ENCODE measurements at regions not wholly inside any gene's neighbourhood (a gene's known extent, or its start where the extent isn't known, plus 50 kb on each side); places are given as distances from the start of the nearest gene placed in this dataset.

DNA sequence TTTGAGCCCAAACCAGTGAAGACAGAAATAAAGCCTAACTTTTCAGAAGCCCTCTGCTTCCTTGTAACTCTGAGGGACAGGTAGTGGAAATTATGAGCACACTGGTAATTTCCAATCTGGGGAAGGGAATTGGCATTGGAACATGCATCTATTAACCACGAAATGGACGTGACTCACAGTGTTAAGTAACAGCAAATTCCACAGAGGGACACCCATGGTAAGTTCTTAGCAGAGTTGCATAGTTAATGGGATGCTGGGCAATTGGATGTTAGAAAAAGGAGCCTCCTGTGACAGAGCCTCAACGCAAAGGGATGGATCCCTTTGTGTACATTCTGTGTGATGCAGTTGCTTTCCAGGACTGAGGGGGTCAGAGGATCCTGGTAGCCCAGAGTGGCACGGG, 168.6 kb downstream of the SEMA6D start:
- Histone ChIP-seq H3K4me3 (ENCODE audit: insufficient read depth, low read length) (no peak overlapping the region), H3K27ac (ENCODE audit: low read depth, low read length) (no peak overlapping the region), H3K4me2 (ENCODE audit: insufficient read depth, low read length) (no peak overlapping the region), H3K4me1 (ENCODE audit: insufficient read depth, low read length) (peaks cover 4% of the 10 kb centered on the region), H3K9me3 (ENCODE audit: low read depth, low read length) (no peaks in the 10 kb centered on the region), H4K20me1 (ENCODE audit: insufficient read depth, low read length) (no peaks in the 10 kb centered on the region), H3K27me3 (ENCODE audit: insufficient read depth, low read length) (no peaks in the 10 kb centered on the region), H3K79me2 (ENCODE audit: insufficient read depth, low read length) (no peaks in the 10 kb centered on the region), H3K36me3 (ENCODE audit: insufficient read depth, low read length) (no peaks in the 10 kb centered on the region), H2AFZ (ENCODE audit: low read length) (no peak overlapping the region)
- TF ChIP-seq, protein P1, sequence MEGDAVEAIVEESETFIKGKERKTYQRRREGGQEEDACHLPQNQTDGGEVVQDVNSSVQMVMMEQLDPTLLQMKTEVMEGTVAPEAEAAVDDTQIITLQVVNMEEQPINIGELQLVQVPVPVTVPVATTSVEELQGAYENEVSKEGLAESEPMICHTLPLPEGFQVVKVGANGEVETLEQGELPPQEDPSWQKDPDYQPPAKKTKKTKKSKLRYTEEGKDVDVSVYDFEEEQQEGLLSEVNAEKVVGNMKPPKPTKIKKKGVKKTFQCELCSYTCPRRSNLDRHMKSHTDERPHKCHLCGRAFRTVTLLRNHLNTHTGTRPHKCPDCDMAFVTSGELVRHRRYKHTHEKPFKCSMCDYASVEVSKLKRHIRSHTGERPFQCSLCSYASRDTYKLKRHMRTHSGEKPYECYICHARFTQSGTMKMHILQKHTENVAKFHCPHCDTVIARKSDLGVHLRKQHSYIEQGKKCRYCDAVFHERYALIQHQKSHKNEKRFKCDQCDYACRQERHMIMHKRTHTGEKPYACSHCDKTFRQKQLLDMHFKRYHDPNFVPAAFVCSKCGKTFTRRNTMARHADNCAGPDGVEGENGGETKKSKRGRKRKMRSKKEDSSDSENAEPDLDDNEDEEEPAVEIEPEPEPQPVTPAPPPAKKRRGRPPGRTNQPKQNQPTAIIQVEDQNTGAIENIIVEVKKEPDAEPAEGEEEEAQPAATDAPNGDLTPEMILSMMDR (IDR thresholded peaks at IDR 0.05; ENCODE audit: extremely low read depth, low read depth, low read length): no peak
- no peak for DNase-seq (ENCODE audit: insufficient read length, low spot score, missing footprints)

DNA sequence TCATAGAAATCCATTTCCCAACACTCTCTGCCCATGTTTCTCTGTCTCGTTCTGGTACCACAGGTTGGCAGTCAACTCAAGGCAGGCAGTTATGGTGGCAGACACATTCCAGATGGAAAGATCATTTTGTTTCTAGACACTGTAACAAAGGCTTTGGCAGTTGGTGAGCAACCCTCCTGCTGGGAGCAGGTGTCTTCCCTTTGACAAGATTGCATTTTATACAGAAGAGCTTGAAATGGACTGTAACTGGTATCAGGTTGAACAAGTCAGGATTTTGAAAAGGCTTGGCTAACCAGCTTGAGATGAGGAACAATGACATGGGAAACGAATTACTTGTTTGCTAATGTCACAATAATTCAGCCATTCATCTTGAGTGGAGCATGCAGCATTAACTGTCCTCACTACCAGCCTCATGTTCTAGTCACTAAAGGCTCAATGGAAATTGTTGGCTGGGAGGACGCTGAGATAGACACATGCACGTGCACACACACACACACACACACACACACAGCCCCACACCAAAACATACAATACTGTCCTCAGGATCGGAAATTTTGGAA, 170.0 kb downstream of the SEMA6D start:
- Histone ChIP-seq H3K4me2 (ENCODE audit: insufficient read depth, low read length) (no peak overlapping the region), H4K20me1 (ENCODE audit: insufficient read depth, low read length) (no peaks in the 10 kb centered on the region), H3K4me3 (ENCODE audit: insufficient read depth, low read length) (no peak overlapping the region), H3K4me1 (ENCODE audit: insufficient read depth, low read length) (peaks cover 4% of the 10 kb centered on the region), H3K36me3 (ENCODE audit: insufficient read depth, low read length) (no peaks in the 10 kb centered on the region), H3K79me2 (ENCODE audit: insufficient read depth, low read length) (no peaks in the 10 kb centered on the region), H2AFZ (ENCODE audit: low read length) (no peak overlapping the region), H3K27me3 (ENCODE audit: insufficient read depth, low read length) (no peaks in the 10 kb centered on the region), H3K9me3 (ENCODE audit: low read depth, low read length) (no peaks in the 10 kb centered on the region), H3K27ac (ENCODE audit: low read depth, low read length) (no peak overlapping the region)
- TF ChIP-seq, protein P1 (IDR thresholded peaks at IDR 0.05; ENCODE audit: extremely low read depth, low read depth, low read length): no peak
- no peak for DNase-seq (ENCODE audit: insufficient read length, low spot score, missing footprints)

DNA sequence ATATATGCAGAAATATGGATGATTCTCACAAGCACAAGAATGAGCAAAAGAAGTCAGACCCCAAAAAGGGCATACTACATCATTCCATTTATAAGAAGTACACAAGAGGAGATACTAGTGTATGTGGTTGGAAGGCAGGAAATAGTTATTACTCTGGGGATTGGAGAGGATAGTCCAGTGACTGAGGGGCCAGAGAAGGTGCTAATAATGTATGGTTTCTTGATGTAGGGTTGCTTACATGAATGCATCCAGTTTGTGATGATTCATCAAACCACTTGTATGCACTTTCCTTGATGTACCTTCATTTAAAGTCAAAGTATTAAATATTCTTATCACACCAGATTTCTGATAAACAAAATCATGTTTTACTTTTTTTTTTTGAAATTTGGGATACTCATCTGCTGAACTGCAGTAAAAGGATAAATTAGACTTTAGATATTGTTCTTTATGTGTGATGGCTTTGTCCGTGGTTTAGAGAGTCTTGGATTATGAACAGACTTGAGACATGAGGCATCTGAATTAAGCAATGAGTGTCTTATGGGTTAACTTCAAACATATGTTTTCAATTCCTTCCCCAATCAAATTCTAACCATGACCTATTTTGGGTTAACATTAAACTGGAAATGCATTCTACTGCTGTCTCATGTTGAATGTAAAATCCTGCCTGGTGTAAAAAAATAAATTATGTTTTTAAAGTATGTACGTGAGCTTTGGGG, 171.2 kb downstream of the SEMA6D start:
- H3K36me3 ChIP-seq (ENCODE audit: insufficient read depth, low read length): no peaks in the 10 kb centered on the region
- no peak for DNase-seq (ENCODE audit: insufficient read length, low spot score, missing footprints)
- H3K27ac ChIP-seq (ENCODE audit: low read depth, low read length): no peak overlapping the region
- H3K27me3 ChIP-seq (ENCODE audit: insufficient read depth, low read length): no peaks in the 10 kb centered on the region
- no peak overlapping the region for H3K4me2 ChIP-seq (ENCODE audit: insufficient read depth, low read length)
- H3K79me2 ChIP-seq (ENCODE audit: insufficient read depth, low read length): no peaks in the 10 kb centered on the region
- no peaks in the 10 kb centered on the region for H3K9me3 ChIP-seq (ENCODE audit: low read depth, low read length)
- no peak overlapping the region for H2AFZ ChIP-seq (ENCODE audit: low read length)
- peaks cover 4% of the 10 kb centered on the region for H3K4me1 ChIP-seq (ENCODE audit: insufficient read depth, low read length)
- TF ChIP-seq, protein P1 (IDR thresholded peaks at IDR 0.05; ENCODE audit: extremely low read depth, low read depth, low read length): no peak
- H3K4me3 ChIP-seq (ENCODE audit: insufficient read depth, low read length): no peak overlapping the region
- H4K20me1 ChIP-seq (ENCODE audit: insufficient read depth, low read length): no peaks in the 10 kb centered on the region

DNA sequence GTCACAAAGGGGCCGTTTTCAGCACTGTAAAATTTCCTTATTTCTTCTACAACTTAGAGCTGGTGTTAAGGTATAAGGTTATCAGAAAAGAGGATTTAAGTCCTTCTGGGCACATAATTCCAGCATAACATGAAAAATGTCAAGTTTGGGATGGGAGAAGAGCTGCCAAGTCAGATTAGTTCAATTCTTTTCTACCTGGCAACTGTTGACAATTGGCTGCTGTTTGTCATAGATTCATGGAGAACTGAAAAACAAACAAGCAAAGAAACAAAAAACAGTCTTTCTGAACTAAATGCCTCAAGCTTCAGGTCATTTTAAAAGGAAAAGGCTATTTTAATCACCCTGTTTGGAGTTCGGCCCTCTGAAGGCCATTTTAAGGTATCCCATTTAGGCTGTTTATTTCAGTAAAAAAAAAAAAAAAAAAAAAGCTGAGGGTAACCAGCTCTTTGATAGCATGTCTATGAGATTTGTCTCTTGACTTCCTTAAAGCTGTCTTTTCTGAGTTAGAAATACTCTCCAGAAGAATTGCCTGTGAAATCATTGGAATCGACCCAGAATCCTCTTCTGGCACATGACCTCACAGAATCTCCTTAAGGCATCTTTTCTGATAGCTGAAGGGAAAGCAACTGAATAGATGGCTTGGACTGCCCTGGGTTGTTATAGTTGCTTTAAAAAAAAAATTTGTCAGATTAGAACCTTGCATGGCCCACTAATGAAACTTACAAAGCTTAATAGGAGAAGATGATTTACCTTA, 173.3 kb downstream of the SEMA6D start:
- Histone ChIP-seq H3K27me3 (ENCODE audit: insufficient read depth, low read length) (no peaks in the 10 kb centered on the region), H3K36me3 (ENCODE audit: insufficient read depth, low read length) (no peaks in the 10 kb centered on the region), H3K27ac (ENCODE audit: low read depth, low read length) (no peak overlapping the region), H3K4me2 (ENCODE audit: insufficient read depth, low read length) (no peak overlapping the region), H4K20me1 (ENCODE audit: insufficient read depth, low read length) (no peaks in the 10 kb centered on the region), H2AFZ (ENCODE audit: low read length) (no peak overlapping the region), H3K4me1 (ENCODE audit: insufficient read depth, low read length) (peaks cover 3% of the 10 kb centered on the region), H3K79me2 (ENCODE audit: insufficient read depth, low read length) (no peaks in the 10 kb centered on the region), H3K4me3 (ENCODE audit: insufficient read depth, low read length) (no peak overlapping the region), H3K9me3 (ENCODE audit: low read depth, low read length) (no peaks in the 10 kb centered on the region)
- DNase-seq (ENCODE audit: insufficient read length, low spot score, missing footprints): no peak
- TF ChIP-seq, protein P1 (IDR thresholded peaks at IDR 0.05; ENCODE audit: extremely low read depth, low read depth, low read length): no peak

All from osteoblast (primary cell).